HCT116 (cell line): ENCODE measurements at regions not wholly inside any gene's neighbourhood (a gene's known extent, or its start where the extent isn't known, plus 50 kb on each side); places are given as distances from the start of the nearest gene placed in this dataset.

Experiments used
- EZH2 ChIP-seq: fragments of 200-600 bp; sonication (generic); IDR thresholded peaks from 2 replicates; pipeline ENCODE4 v1.6.1; 2017; ENCODE audit warnings: antibody characterized with exemption, mixed run types
- TF ChIP-seq, protein P1 (sequence below), 3 experiments: fragments of 200-600 bp in 1 of 3; sonication (generic) in 1 of 3; IDR thresholded peaks in 2 of 3; conservative IDR thresholded peaks in 1 of 3; 2 replicates each; pipeline ENCODE4 v1.5.1; 2012 to 2017; ENCODE audit warnings: low read depth in 2 of 3, low read length in 2 of 3, antibody characterized with exemption in 1 of 3, borderline replicate concordance in 1 of 3, control low read depth in 1 of 3, mild to moderate bottlenecking in 1 of 3, mixed read lengths in 1 of 3, mixed run types in 1 of 3, moderate library complexity in 1 of 3; ENCODE audit not compliant: insufficient read depth in 1 of 3

DNA sequence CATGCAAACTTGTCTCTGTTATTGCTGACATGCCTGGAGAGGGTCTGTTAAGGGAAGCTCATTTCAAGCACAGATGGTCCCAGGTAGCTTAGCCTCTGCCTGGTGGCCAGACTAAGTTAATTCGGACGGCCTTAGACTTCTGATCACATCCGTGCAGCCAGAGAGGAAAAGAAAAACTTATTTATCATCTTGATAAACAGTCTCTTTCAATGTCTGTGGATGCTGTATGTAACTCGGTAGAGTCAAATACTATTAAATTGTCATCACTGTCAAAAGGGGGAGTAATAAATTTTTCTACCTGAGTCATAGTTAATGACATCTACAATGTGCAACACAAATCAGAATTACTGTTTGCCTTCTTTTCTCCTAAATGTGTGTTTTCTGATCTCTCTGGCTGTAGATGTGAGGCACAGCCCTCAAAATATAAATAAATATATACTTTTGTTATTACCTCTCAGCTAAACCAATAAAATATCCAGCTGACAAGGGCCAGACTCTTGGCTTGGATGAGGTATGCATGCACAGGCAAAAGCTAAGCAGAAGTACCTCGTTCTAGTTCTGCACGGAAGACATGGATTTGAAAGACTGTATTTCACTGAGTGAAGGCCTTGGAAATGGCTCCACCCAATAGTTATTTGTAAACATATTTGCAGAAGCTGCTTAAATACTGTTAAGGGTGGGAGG is 530.0 kb downstream of the TAFA4 start:
- TF ChIP-seq, protein P1, sequence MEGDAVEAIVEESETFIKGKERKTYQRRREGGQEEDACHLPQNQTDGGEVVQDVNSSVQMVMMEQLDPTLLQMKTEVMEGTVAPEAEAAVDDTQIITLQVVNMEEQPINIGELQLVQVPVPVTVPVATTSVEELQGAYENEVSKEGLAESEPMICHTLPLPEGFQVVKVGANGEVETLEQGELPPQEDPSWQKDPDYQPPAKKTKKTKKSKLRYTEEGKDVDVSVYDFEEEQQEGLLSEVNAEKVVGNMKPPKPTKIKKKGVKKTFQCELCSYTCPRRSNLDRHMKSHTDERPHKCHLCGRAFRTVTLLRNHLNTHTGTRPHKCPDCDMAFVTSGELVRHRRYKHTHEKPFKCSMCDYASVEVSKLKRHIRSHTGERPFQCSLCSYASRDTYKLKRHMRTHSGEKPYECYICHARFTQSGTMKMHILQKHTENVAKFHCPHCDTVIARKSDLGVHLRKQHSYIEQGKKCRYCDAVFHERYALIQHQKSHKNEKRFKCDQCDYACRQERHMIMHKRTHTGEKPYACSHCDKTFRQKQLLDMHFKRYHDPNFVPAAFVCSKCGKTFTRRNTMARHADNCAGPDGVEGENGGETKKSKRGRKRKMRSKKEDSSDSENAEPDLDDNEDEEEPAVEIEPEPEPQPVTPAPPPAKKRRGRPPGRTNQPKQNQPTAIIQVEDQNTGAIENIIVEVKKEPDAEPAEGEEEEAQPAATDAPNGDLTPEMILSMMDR (IDR thresholded peaks at IDR 0.05 in 2 of 3, conservative IDR thresholded peaks at IDR 0.05 in 1 of 3; ENCODE audit: borderline replicate concordance in 1 of 3, insufficient read depth in 1 of 3, low read depth in 2 of 3, low read length in 2 of 3): no peak
- no peak for TF ChIP-seq EZH2
